KMS-11 (cell line): ENCODE measurements at regions not wholly inside any gene's neighbourhood (a gene's known extent, or its start where the extent isn't known, plus 50 kb on each side); places are given as distances from the start of the nearest gene placed in this dataset.

Experiments
- H2AFZ ChIP-seq: fragments of 200-600 bp; sonication (generic); 2 replicates; pipeline ENCODE4 v1.6.1; 2016; ENCODE audit warnings: antibody characterized with exemption, mixed run types, low read depth
- H3K27ac ChIP-seq: fragments of 200-600 bp; sonication (generic); 2 replicates; pipeline ENCODE4 v1.6.1; 2016; ENCODE audit warnings: mild to moderate bottlenecking, mixed run types
- H3K27me3 ChIP-seq: fragments of 200-600 bp; sonication (generic); 2 replicates; pipeline ENCODE4 v1.6.1; 2017; ENCODE audit warnings: mild to moderate bottlenecking, low read depth, mixed run types, moderate library complexity; ENCODE audit not compliant: insufficient read depth
- H3K36me3 ChIP-seq: fragments of 200-600 bp; sonication (generic); 2 replicates; pipeline ENCODE4 v1.6.1; 2017; ENCODE audit warnings: mild to moderate bottlenecking, mixed run types; ENCODE audit not compliant: insufficient read depth
- H3K4me1 ChIP-seq: fragments of 200-600 bp; sonication (generic); 2 replicates; pipeline ENCODE4 v1.6.1; 2016; ENCODE audit warnings: mild to moderate bottlenecking, low read depth, mixed run types; ENCODE audit not compliant: poor library complexity, severe bottlenecking
- H3K4me2 ChIP-seq: fragments of 200-600 bp; sonication (generic); 2 replicates; pipeline ENCODE4 v1.7.0; 2016; ENCODE audit warnings: mild to moderate bottlenecking, mixed run types
- H3K4me3 ChIP-seq: fragments of 200-600 bp; sonication (generic); IDR thresholded peaks from 2 replicates; pipeline ENCODE4 v1.6.1; 2017; ENCODE audit warnings: low read depth, low read length, mixed read lengths; ENCODE audit not compliant: insufficient read depth
- H3K79me2 ChIP-seq: fragments of 200-600 bp; sonication (generic); 2 replicates; pipeline ENCODE4 v1.6.1; 2016; ENCODE audit warnings: low read depth, mixed run types; ENCODE audit not compliant: insufficient read depth
- H3K9ac ChIP-seq: fragments of 200-600 bp; sonication (generic); 2 replicates; pipeline ENCODE4 v1.6.1; 2016; ENCODE audit warnings: mild to moderate bottlenecking, mixed run types
- H4K20me1 ChIP-seq: fragments of 200-600 bp; sonication (generic); 2 replicates; pipeline ENCODE4 v1.6.1; 2016; ENCODE audit warnings: mild to moderate bottlenecking, mixed run types; ENCODE audit not compliant: insufficient read depth
- CTCF ChIP-seq: fragments of 200-600 bp; sonication (generic); conservative IDR thresholded peaks from 2 replicates; pipeline ENCODE4 v1.6.1; 2017; ENCODE audit warnings: low read depth, mild to moderate bottlenecking, antibody characterized with exemption, low read length, moderate library complexity, mixed read lengths

DNA sequence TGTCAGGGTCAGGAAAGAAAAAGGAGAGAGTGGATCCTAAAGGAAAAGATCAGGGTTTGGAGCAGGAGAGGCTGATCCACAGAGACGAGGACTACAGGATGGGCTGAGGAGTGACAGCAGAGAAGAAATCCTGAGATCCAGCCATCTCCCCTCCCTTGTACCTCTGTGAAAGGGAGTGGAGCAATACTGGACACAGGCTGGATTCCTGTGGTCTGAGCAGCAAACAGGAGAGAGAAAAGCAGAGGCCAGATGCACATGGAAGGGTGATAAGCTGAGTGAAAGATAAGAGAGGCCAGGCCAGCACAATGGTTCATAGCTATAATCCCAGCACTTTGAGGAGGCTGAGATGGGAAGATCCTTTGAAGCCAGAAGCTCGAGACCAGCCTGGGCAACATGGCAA, 472.1 kb upstream of the TSHZ3 start:
- Histone ChIP-seq H3K27me3 (no peaks in the 10 kb centered on the region), H3K9ac (no peak overlapping the region), H3K79me2 (no peaks in the 10 kb centered on the region), H3K4me3 (no peak overlapping the region), H3K4me1 (no peaks in the 10 kb centered on the region), H4K20me1 (no peaks in the 10 kb centered on the region), H3K36me3 (no peaks in the 10 kb centered on the region), H3K4me2 (no peak overlapping the region), H3K27ac (no peak overlapping the region), H2AFZ (no peak overlapping the region)
- no peak for TF ChIP-seq CTCF

DNA sequence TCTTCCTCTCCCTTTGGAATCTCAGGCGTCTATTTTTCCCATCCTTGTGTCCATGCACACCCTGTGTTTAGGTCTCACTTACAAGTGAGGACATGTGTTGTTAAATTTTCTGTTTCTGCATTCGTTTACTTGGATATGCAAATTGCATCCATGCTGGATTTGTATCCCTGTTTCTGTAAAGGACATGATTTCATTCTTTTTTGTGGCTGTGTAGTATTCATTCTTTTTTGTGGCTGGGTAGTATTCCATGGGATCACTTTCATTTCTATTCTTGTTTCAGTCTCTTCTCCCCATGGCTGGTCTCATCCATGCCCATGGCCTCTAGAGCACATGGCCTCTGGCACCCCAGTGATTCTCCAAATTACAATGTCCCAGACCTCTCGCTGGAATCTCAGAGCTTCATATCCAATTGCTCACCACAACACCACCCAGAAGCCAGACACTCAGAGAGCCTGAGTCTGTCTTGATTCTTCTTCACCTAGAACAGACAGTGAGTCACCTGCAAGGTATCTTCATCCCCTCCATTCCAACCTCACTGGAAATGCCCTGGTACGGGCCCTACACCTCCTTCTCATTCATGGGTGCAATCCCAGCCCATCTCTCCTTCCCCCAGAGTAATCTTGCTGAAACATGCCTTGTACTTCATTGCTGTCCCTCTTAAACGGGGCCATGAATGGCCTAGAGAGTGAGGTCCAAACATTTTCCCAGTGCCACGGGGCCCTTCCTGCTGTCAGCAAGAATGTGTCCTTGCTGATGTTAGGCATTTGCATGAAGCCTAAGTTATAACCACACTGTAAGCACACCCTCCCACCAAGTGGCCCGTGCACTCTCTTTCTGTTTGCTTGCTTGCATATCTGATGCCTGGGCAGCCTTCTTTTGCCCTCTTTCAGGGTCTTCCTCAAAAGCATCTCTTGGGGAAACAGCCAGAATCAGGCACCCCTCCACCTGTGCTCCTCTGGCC, 476.2 kb upstream of the TSHZ3 start:
- Histone ChIP-seq H3K4me2 (no peak overlapping the region), H4K20me1 (no peaks in the 10 kb centered on the region), H3K4me3 (no peak overlapping the region), H3K9ac (no peak overlapping the region), H3K27me3 (no peaks in the 10 kb centered on the region), H3K79me2 (no peaks in the 10 kb centered on the region), H2AFZ (no peak overlapping the region), H3K27ac (no peak overlapping the region), H3K4me1 (no peaks in the 10 kb centered on the region), H3K36me3 (no peaks in the 10 kb centered on the region)
- no peak for TF ChIP-seq CTCF

GRCh38 chr19:31826325-31826724, 477.1 kb upstream of the TSHZ3 start:
- H3K4me1 ChIP-seq = no peaks in the 10 kb centered on the region
- H4K20me1 ChIP-seq = no peaks in the 10 kb centered on the region
- no peak overlapping the region for H3K4me2 ChIP-seq
- no peaks in the 10 kb centered on the region for H3K27me3 ChIP-seq
- no peak overlapping the region for H3K9ac ChIP-seq
- no peaks in the 10 kb centered on the region for H3K36me3 ChIP-seq
- no peak overlapping the region for H3K4me3 ChIP-seq
- no peak for TF ChIP-seq CTCF
- no peaks in the 10 kb centered on the region for H3K79me2 ChIP-seq
- no peak overlapping the region for H3K27ac ChIP-seq
- no peak overlapping the region for H2AFZ ChIP-seq

DNA sequence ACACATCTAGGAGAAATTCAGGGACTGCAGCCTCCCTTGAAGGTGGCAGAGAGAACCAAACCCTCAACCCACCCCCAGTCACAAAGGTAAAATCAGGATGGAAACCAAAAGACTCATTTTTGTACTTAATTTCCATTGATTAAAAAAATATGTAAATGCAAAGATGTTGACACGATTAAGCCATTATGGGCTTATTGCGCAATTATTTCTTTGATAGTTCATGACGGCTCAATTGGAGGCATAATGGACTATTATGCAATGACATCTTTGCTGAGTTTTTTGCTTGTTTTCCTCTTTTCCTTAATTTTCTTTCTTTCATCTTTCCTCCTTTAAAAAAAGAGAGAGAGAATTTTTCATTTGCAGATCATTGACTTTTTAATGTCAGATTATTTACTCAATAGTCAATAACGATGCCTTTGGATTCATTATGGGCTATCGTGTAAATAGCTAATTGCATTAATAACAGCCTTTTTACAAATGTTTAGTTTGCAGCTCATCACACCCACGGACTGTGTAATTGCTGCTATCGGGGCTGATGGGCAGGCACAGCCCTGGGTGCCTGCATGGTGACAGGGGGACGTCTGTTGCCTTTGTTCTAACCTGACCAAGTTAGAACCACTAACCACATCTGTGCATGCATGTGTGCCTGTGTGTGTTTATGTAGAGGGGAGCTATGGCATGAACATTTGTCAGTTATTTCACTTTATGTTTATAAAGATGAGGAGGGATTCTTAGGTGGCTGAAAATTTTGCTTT, 482.4 kb upstream of the TSHZ3 start:
- Histone ChIP-seq H3K9ac (no peak overlapping the region), H4K20me1 (no peaks in the 10 kb centered on the region), H3K27ac (no peak overlapping the region), H3K27me3 (no peaks in the 10 kb centered on the region), H3K4me1 (no peaks in the 10 kb centered on the region), H2AFZ (no peak overlapping the region), H3K4me2 (no peak overlapping the region), H3K4me3 (no peak overlapping the region), H3K79me2 (no peaks in the 10 kb centered on the region), H3K36me3 (no peaks in the 10 kb centered on the region)
- TF ChIP-seq CTCF = no peak
